Gastrocnemius medialis (tissue), 4 donors: ENCODE measurements at regions not wholly inside any gene's neighbourhood (a gene's known extent, or its start where the extent isn't known, plus 50 kb on each side); places are given as distances from the start of the nearest gene placed in this dataset.

ENCODE experiments used
- ATAC-seq, 2 donors: fragments of 150-250 bp; one replicate each; pipeline ENCODE4 v1.9.1; 2016
- DNase-seq, 2 donors: peaks; one replicate each; pipeline ENCODE4 v3.0.0-alpha.2; 2019
- H3K27ac ChIP-seq, 4 donors: fragments of 200-600 bp; sonication (generic); 1 replicate in 1 of 4; 2 replicates in 3 of 4; pipeline ENCODE4 v1.5.1; 2016 to 2018; ENCODE audit warnings: mild to moderate bottlenecking in 2 of 4, moderate library complexity in 1 of 4
- H3K27me3 ChIP-seq, 3 donors: fragments of 200-600 bp; sonication (generic) in 2 of 3; 1 replicate in 1 of 3; 2 replicates in 2 of 3; pipeline versions ENCODE4 v1.5.1 to v1.6.0; 2016 to 2019; ENCODE audit warnings: mild to moderate bottlenecking in 1 of 3, moderate library complexity in 1 of 3
- H3K36me3 ChIP-seq, 2 donors: fragments of 200-600 bp; sonication (generic) in 1 of 2; one replicate each; pipeline ENCODE4 v1.5.1; 2017 to 2018
- H3K4me1 ChIP-seq, 2 donors: fragments of 200-600 bp; sonication (generic) in 1 of 2; one replicate each; pipeline ENCODE4 v1.5.1; 2016 to 2017; ENCODE audit warnings: mild to moderate bottlenecking in 2 of 2
- H3K4me3 ChIP-seq, 4 donors: fragments of 200-600 bp; sonication (generic) in 3 of 4; 1 replicate in 1 of 4; 2 replicates in 3 of 4; pipeline ENCODE4 v1.5.1; 2016 to 2019; ENCODE audit warnings: mild to moderate bottlenecking in 2 of 4
- H3K9me3 ChIP-seq, 3 donors: fragments of 200-600 bp; sonication (generic) in 2 of 3; 1 replicate in 1 of 3; 2 replicates in 2 of 3; pipeline ENCODE4 v1.5.1; 2016 to 2019
- CTCF ChIP-seq, 5 experiments: fragments of 450-650 bp in 3 of 5; fragments of 200-600 bp in 2 of 5; sonication (generic) in 2 of 5; IDR thresholded peaks in 4 of 5; conservative IDR thresholded peaks in 1 of 5; 1 replicate in 4 of 5; 2 replicates in 1 of 5; pipeline ENCODE4 v1.5.1; 2016 to 2019; ENCODE audit warnings: antibody characterized with exemption in 5 of 5, mild to moderate bottlenecking in 3 of 5, moderate library complexity in 3 of 5
- POLR2A ChIP-seq, 2 donors: fragments of 450-650 bp; IDR thresholded peaks; one replicate each; pipeline ENCODE4 v1.6.1; 2017; ENCODE audit warnings: antibody characterized with exemption in 2 of 2, mild to moderate bottlenecking in 2 of 2, moderate library complexity in 2 of 2
- in situ Hi-C, 4 donors: fragments of 200-750 bp; cut with MboI; loops; one replicate each; pipeline versions ENCODE4 v1.15.0 to v1.8.0; 2017; ENCODE audit warnings: low sequenced_read_pairs in 4 of 4
- intact Hi-C: fragments of 100-400 bp; cut with DNase I; formaldehyde crosslinking; loops from one replicate; pipeline ENCODE4 v1.15.1; 2023; ENCODE audit warnings: low total_unique reads

GRCh38 chr3:84621823-84622222 is 337.0 kb upstream of the CADM2 start:
- in situ Hi-C loops (no loop called here), intact Hi-C loops (no loop called here)
- Histone ChIP-seq H3K36me3 (no peaks in the 10 kb centered on the region), H3K27me3 (no peaks in the 10 kb centered on the region), H3K4me3 (no peak overlapping the region), H3K4me1 (no peaks in the 10 kb centered on the region), H3K27ac (no peak overlapping the region), H3K9me3 (no peaks in the 10 kb centered on the region)
- TF ChIP-seq POLR2A (IDR thresholded peaks at IDR 0.05): no peak
- no peak for TF ChIP-seq CTCF (IDR thresholded peaks at IDR 0.05 in 4 of 5, conservative IDR thresholded peaks at IDR 0.05 in 1 of 5)
- no peak for ATAC-seq
- no peak for DNase-seq

GRCh38 chr3:84634668-84635067 is 324.1 kb upstream of the CADM2 start:
- ATAC-seq: no peak
- TF ChIP-seq CTCF (IDR thresholded peaks at IDR 0.05 in 4 of 5, conservative IDR thresholded peaks at IDR 0.05 in 1 of 5) (no peak), POLR2A (IDR thresholded peaks at IDR 0.05) (no peak)
- Histone ChIP-seq H3K4me3 (no peak overlapping the region), H3K36me3 (no peaks in the 10 kb centered on the region), H3K27ac (no peak overlapping the region), H3K4me1 (no peaks in the 10 kb centered on the region), H3K27me3 (no peaks in the 10 kb centered on the region), H3K9me3 (no peaks in the 10 kb centered on the region)
- in situ Hi-C loops: no loop called here
- intact Hi-C loops: no loop called here
- DNase-seq: no peak

- H3K27ac ChIP-seq: no peak overlapping the region
- no peak overlapping the region for H3K4me3 ChIP-seq
- no peaks in the 10 kb centered on the region for H3K36me3 ChIP-seq
- DNase-seq (no peak), ATAC-seq (no peak)
- TF ChIP-seq CTCF (IDR thresholded peaks at IDR 0.05 in 4 of 5, conservative IDR thresholded peaks at IDR 0.05 in 1 of 5) (no peak), POLR2A (IDR thresholded peaks at IDR 0.05) (no peak)
- no peaks in the 10 kb centered on the region for H3K4me1 ChIP-seq
- no peaks in the 10 kb centered on the region for H3K27me3 ChIP-seq
- H3K9me3 ChIP-seq: no peaks in the 10 kb centered on the region
- in situ Hi-C loops: no loop called here
- intact Hi-C loops: no loop called here
These were observed 321.5 kb upstream of the CADM2 start for GRCh38 chr3:84637272-84637671.

- ATAC-seq: no peak
- H3K36me3 ChIP-seq: no peaks in the 10 kb centered on the region
- H3K4me1 ChIP-seq: no peaks in the 10 kb centered on the region
- H3K27me3 ChIP-seq: no peaks in the 10 kb centered on the region
- intact Hi-C loops: no loop called here
- no peak overlapping the region for H3K4me3 ChIP-seq
- no peak overlapping the region for H3K27ac ChIP-seq
- no peaks in the 10 kb centered on the region for H3K9me3 ChIP-seq
- TF ChIP-seq CTCF (IDR thresholded peaks at IDR 0.05 in 4 of 5, conservative IDR thresholded peaks at IDR 0.05 in 1 of 5) (no peak), POLR2A (IDR thresholded peaks at IDR 0.05) (no peak)
- no peak for DNase-seq
- in situ Hi-C loops: no loop called here
These were observed 292.3 kb upstream of the CADM2 start for GRCh38 chr3:84666468-84666867.

- TF ChIP-seq POLR2A (IDR thresholded peaks at IDR 0.05): no peak
- TF ChIP-seq CTCF (IDR thresholded peaks at IDR 0.05 in 4 of 5, conservative IDR thresholded peaks at IDR 0.05 in 1 of 5): no peak
- DNase-seq: no peak
- Histone ChIP-seq H3K4me3 (no peak overlapping the region), H3K36me3 (no peaks in the 10 kb centered on the region), H3K27me3 (no peaks in the 10 kb centered on the region), H3K4me1 (no peaks in the 10 kb centered on the region), H3K27ac (no peak overlapping the region), H3K9me3 (no peaks in the 10 kb centered on the region)
- ATAC-seq: no peak
- intact Hi-C loops: no loop called here
- in situ Hi-C loops: no loop called here
These were observed 279.6 kb upstream of the CADM2 start for GRCh38 chr3:84679211-84679610.
